Neuronal stem cell (in vitro differentiated cells): ENCODE measurements at regions not wholly inside any gene's neighbourhood (a gene's known extent, or its start where the extent isn't known, plus 50 kb on each side); places are given as distances from the start of the nearest gene placed in this dataset.

Experiments
- DNase-seq: peaks from one replicate; pipeline ENCODE4 v3.0.0-alpha.2; 2013; ENCODE audit warnings: low spot score
- H2AFZ ChIP-seq: one replicate; pipeline ENCODE4 v1.6.1; 2013; ENCODE audit warnings: mild to moderate bottlenecking, low read length, inconsistent platforms
- H2AK5ac ChIP-seq: 2 replicates; pipeline ENCODE4 v1.6.1; 2013; ENCODE audit warnings: low read depth, mild to moderate bottlenecking, inconsistent platforms, low read length, moderate library complexity, mixed read lengths
- H2BK120ac ChIP-seq: 2 replicates; pipeline ENCODE4 v1.6.1; 2013; ENCODE audit warnings: low read depth, mild to moderate bottlenecking, inconsistent platforms, low read length, moderate library complexity, mixed read lengths
- H2BK12ac ChIP-seq: one replicate; pipeline ENCODE4 v1.6.1; 2013; ENCODE audit warnings: low read length, inconsistent platforms
- H2BK15ac ChIP-seq: 2 replicates; pipeline ENCODE4 v1.6.1; 2013; ENCODE audit warnings: mild to moderate bottlenecking, low read length, inconsistent platforms, mixed read lengths
- H2BK5ac ChIP-seq: one replicate; pipeline ENCODE4 v1.6.1; 2013; ENCODE audit warnings: inconsistent platforms, mild to moderate bottlenecking, low read length, moderate library complexity
- H3K14ac ChIP-seq: one replicate; pipeline ENCODE4 v1.6.1; 2013; ENCODE audit warnings: low read length, inconsistent platforms
- H3K18ac ChIP-seq: 2 replicates; pipeline ENCODE4 v1.6.1; 2013; ENCODE audit warnings: low read length, inconsistent platforms
- H3K23ac ChIP-seq: 2 replicates; pipeline ENCODE4 v1.6.1; 2013; ENCODE audit warnings: low read depth, mild to moderate bottlenecking, mixed read lengths, low read length, inconsistent platforms; ENCODE audit not compliant: poor library complexity
- H3K27ac ChIP-seq: replicated peaks from 3 replicates; pipeline ENCODE4 v1.5.1; 2013; ENCODE audit warnings: low read length, inconsistent platforms
- H3K27me3 ChIP-seq, 3 experiments: 2 replicates each; pipeline ENCODE4 v1.6.1; 2013; ENCODE audit warnings: low read length in 3 of 3, mild to moderate bottlenecking in 2 of 3, inconsistent platforms in 1 of 3, low read depth in 1 of 3, mixed read lengths in 1 of 3, moderate library complexity in 1 of 3; ENCODE audit not compliant: control insufficient read depth in 3 of 3, insufficient read depth in 3 of 3
- H3K36me3 ChIP-seq, 2 donors: replicated peaks in 1 of 2; 2 replicates each; pipeline ENCODE4 v1.6.1; 2013; ENCODE audit warnings: low read length in 2 of 2; ENCODE audit not compliant: control insufficient read depth in 2 of 2, insufficient read depth in 2 of 2
- H3K4ac ChIP-seq: 2 replicates; pipeline ENCODE4 v1.6.1; 2013; ENCODE audit warnings: inconsistent platforms, mild to moderate bottlenecking, low read length, moderate library complexity
- H3K4me1 ChIP-seq, 2 donors: 1 replicate in 1 of 2; 2 replicates in 1 of 2; pipeline ENCODE4 v1.6.1; 2013; ENCODE audit warnings: low read length in 2 of 2, low read depth in 1 of 2; ENCODE audit not compliant: control insufficient read depth in 2 of 2, insufficient read depth in 1 of 2
- H3K4me2 ChIP-seq: one replicate; pipeline ENCODE4 v1.6.1; 2013; ENCODE audit warnings: mild to moderate bottlenecking, low read length, inconsistent platforms; ENCODE audit not compliant: insufficient read depth, poor library complexity, severe bottlenecking
- H3K4me3 ChIP-seq, 2 donors: 2 replicates each; pipeline ENCODE4 v1.5.1; 2013; ENCODE audit warnings: low read length in 2 of 2, mild to moderate bottlenecking in 2 of 2, inconsistent platforms in 1 of 2, moderate library complexity in 1 of 2
- H3K79me1 ChIP-seq: one replicate; pipeline ENCODE4 v1.6.1; 2013; ENCODE audit warnings: low read depth, mild to moderate bottlenecking, inconsistent platforms, low read length, moderate library complexity
- H3K9ac ChIP-seq: one replicate; pipeline ENCODE4 v1.6.1; 2013; ENCODE audit warnings: mild to moderate bottlenecking, low read depth, low read length, inconsistent platforms; ENCODE audit not compliant: poor library complexity
- H3K9me3 ChIP-seq, 2 donors: replicated peaks in 1 of 2; 2 replicates each; pipeline versions ENCODE3 to v1.6.1; 2013; ENCODE audit warnings: low read length in 2 of 2, mild to moderate bottlenecking in 2 of 2, inconsistent platforms in 1 of 2, low read depth in 1 of 2, mixed read lengths in 1 of 2, moderate library complexity in 1 of 2; ENCODE audit not compliant: control insufficient read depth in 2 of 2, insufficient read depth in 1 of 2
- H4K8ac ChIP-seq: one replicate; pipeline ENCODE4 v1.6.1; 2013; ENCODE audit warnings: low read depth, mild to moderate bottlenecking, inconsistent platforms, low read length, moderate library complexity
- H4K91ac ChIP-seq: one replicate; pipeline ENCODE4 v1.6.1; 2013; ENCODE audit warnings: low read length, low read depth, mild to moderate bottlenecking, inconsistent platforms; ENCODE audit not compliant: poor library complexity
- WGBS, 2 donors: extraction: QIAGEN DNeasy Blood & Tissue Kit; methylation state at CpG; one replicate each; pipeline ENCODE4 v1.1.7; 2013; ENCODE audit warnings: missing lambda C conversion rate in 2 of 2, mixed read lengths in 1 of 2; ENCODE audit not compliant: insufficient read length in 2 of 2, insufficient replicate concordance in 1 of 2; ENCODE audit errors: extremely low coverage in 2 of 2; 5-methylcytosine and 5-hydroxymethylcytosine counted together

GRCh38 chr16:48913384-48913783, 303.4 kb upstream of the N4BP1 start:
- H3K23ac ChIP-seq, result no peak overlapping the region
- H3K14ac ChIP-seq, result no peak overlapping the region
- H3K4me2 ChIP-seq, result no peak overlapping the region
- H3K4ac ChIP-seq, result no peak overlapping the region
- no peak for DNase-seq
- H2AFZ ChIP-seq, result no peak overlapping the region
- no peaks in the 10 kb centered on the region for H3K79me1 ChIP-seq
- no peak overlapping the region for H3K9ac ChIP-seq
- WGBS, 2 donors, result no CpG with 5 or more reads among the region's 4 CpGs
- H3K36me3 ChIP-seq, result no peaks in the 10 kb centered on the region
- no peaks in the 10 kb centered on the region for H3K4me1 ChIP-seq
- H3K18ac ChIP-seq, result no peak overlapping the region
- H2BK15ac ChIP-seq, result no peak overlapping the region
- no peak overlapping the region for H3K27ac ChIP-seq
- H2BK5ac ChIP-seq, result no peak overlapping the region
- H3K4me3 ChIP-seq, result no peak overlapping the region
- H2AK5ac ChIP-seq, result no peak overlapping the region
- H4K91ac ChIP-seq, result no peak overlapping the region
- no peak overlapping the region for H2BK120ac ChIP-seq
- H2BK12ac ChIP-seq, result no peak overlapping the region
- H4K8ac ChIP-seq, result no peak overlapping the region
- no peaks in the 10 kb centered on the region for H3K27me3 ChIP-seq
- H3K9me3 ChIP-seq, result no peaks in the 10 kb centered on the region

DNA sequence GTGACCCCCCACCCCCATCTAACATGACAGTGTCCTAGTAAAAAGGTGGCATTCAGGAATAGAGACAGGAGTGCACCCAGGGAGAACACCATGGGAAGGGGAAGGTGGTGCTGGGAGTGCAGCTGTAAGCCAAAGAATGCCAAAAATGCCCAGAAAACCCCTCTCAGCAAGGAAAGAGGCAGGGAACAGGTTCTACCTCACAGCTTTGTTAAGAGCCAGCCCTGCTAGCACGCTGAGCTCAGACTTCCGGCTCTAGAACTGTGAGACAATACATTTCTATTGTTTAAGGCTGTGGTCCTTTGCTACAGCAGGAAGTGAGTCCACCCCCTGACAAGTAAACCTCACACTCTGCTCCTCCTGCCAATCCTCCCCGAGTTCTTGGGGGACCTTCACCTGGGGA, 302.4 kb upstream of the N4BP1 start:
- Histone ChIP-seq H3K14ac (no peak overlapping the region), H3K4me3 (no peak overlapping the region), H4K91ac (no peak overlapping the region), H2AFZ (no peak overlapping the region), H3K23ac (no peak overlapping the region), H2BK5ac (no peak overlapping the region), H2BK12ac (no peak overlapping the region), H3K4ac (no peak overlapping the region), H3K36me3 (no peaks in the 10 kb centered on the region), H2BK15ac (no peak overlapping the region), H3K27ac (no peak overlapping the region), H3K9ac (no peak overlapping the region), H2AK5ac (no peak overlapping the region), H2BK120ac (no peak overlapping the region), H3K18ac (no peak overlapping the region), H3K4me2 (no peak overlapping the region), H4K8ac (no peak overlapping the region), H3K4me1 (no peaks in the 10 kb centered on the region), H3K27me3 (no peaks in the 10 kb centered on the region), H3K9me3 (no peaks in the 10 kb centered on the region), H3K79me1 (no peaks in the 10 kb centered on the region)
- no peak for DNase-seq
- WGBS, 2 donors, result no CpG with 5 or more reads among the region's 3 CpGs

- no peaks in the 10 kb centered on the region for H3K27me3 ChIP-seq
- no peak overlapping the region for H3K4ac ChIP-seq
- no peaks in the 10 kb centered on the region for H3K4me1 ChIP-seq
- H2BK120ac ChIP-seq, result no peak overlapping the region
- no peak overlapping the region for H3K9ac ChIP-seq
- H2BK12ac ChIP-seq, result no peak overlapping the region
- H3K4me3 ChIP-seq, result no peak overlapping the region
- H3K27ac ChIP-seq, result no peak overlapping the region
- no peaks in the 10 kb centered on the region for H3K36me3 ChIP-seq
- no peak overlapping the region for H2BK5ac ChIP-seq
- no peak overlapping the region for H2BK15ac ChIP-seq
- no peak overlapping the region for H3K4me2 ChIP-seq
- DNase-seq, result no peak
- no peak overlapping the region for H4K91ac ChIP-seq
- no peak overlapping the region for H3K14ac ChIP-seq
- H3K23ac ChIP-seq, result no peak overlapping the region
- WGBS, 2 donors, result no CpG with 5 or more reads among the region's 5 CpGs
- no peaks in the 10 kb centered on the region for H3K9me3 ChIP-seq
- no peak overlapping the region for H4K8ac ChIP-seq
- H2AK5ac ChIP-seq, result no peak overlapping the region
- H2AFZ ChIP-seq, result no peak overlapping the region
- no peak overlapping the region for H3K18ac ChIP-seq
- no peaks in the 10 kb centered on the region for H3K79me1 ChIP-seq
These were observed 301.7 kb upstream of the N4BP1 start for GRCh38 chr16:48911700-48912099.

- Histone ChIP-seq H3K18ac (no peak overlapping the region), H4K8ac (no peak overlapping the region), H2BK5ac (no peak overlapping the region), H2BK120ac (no peak overlapping the region), H2AFZ (no peak overlapping the region), H3K79me1 (no peaks in the 10 kb centered on the region), H3K23ac (no peak overlapping the region), H3K9me3 (no peaks in the 10 kb centered on the region), H2BK12ac (no peak overlapping the region), H4K91ac (no peak overlapping the region), H3K4me1 (peaks cover 0 to 6% of the 10 kb centered on the region in 2 donors), H3K4ac (no peak overlapping the region), H3K9ac (no peak overlapping the region), H3K36me3 (no peaks in the 10 kb centered on the region), H2BK15ac (no peak overlapping the region), H3K27ac (no peak overlapping the region), H3K4me2 (no peak overlapping the region), H3K4me3 (no peak overlapping the region), H2AK5ac (no peak overlapping the region), H3K27me3 (no peaks in the 10 kb centered on the region), H3K14ac (no peak overlapping the region)
- WGBS, 2 donors, result no CpG with 5 or more reads among the region's 3 CpGs
- no peak for DNase-seq
These were observed 300.2 kb upstream of the N4BP1 start for GRCh38 chr16:48910214-48910613.
